OCI-LY1 (cell line): ENCODE measurements at regions not wholly inside any gene's neighbourhood (a gene's known extent, or its start where the extent isn't known, plus 50 kb on each side); places are given as distances from the start of the nearest gene placed in this dataset.

Source experiments
- H2AFZ ChIP-seq: fragments of 200-600 bp; sonication (generic), shearing (Covaris generic); 2 replicates; pipeline ENCODE4 v1.6.0; 2014; ENCODE audit warnings: antibody characterized with exemption, mild to moderate bottlenecking, low read length
- H3F3A ChIP-seq: fragments of 200-600 bp; sonication (generic), shearing (Covaris generic); 2 replicates; pipeline ENCODE4 v1.6.0; 2014; ENCODE audit warnings: mild to moderate bottlenecking, antibody characterized with exemption, low read length, moderate library complexity; ENCODE audit not compliant: insufficient read depth
- H3K27ac ChIP-seq: fragments of 200-600 bp; sonication (generic); 2 replicates; pipeline ENCODE4 v1.5.1; 2014; ENCODE audit warnings: low read length, mixed run types, mild to moderate bottlenecking, low read depth; ENCODE audit not compliant: poor library complexity, severe bottlenecking
- H3K27me3 ChIP-seq: fragments of 200-600 bp; sonication (generic); 2 replicates; pipeline ENCODE4 v1.6.0; 2014; ENCODE audit warnings: antibody characterized with exemption, mild to moderate bottlenecking, low read length, moderate library complexity; ENCODE audit not compliant: insufficient read depth
- H3K36me3 ChIP-seq: fragments of 200-600 bp; sonication (generic); 2 replicates; pipeline ENCODE4 v1.6.1; 2014; ENCODE audit warnings: mild to moderate bottlenecking, antibody characterized with exemption, low read length, moderate library complexity, mixed read lengths; ENCODE audit not compliant: insufficient read depth
- H3K4me1 ChIP-seq: fragments of 200-600 bp; sonication (generic); 2 replicates; pipeline ENCODE4 v1.5.1; 2014; ENCODE audit warnings: mild to moderate bottlenecking, low read length, moderate library complexity; ENCODE audit not compliant: insufficient read depth, severe bottlenecking
- H3K4me2 ChIP-seq: fragments of 200-600 bp; sonication (generic), shearing (Covaris generic); 2 replicates; pipeline ENCODE4 v1.6.1; 2014; ENCODE audit warnings: low read length
- H3K4me3 ChIP-seq: fragments of 200-600 bp; sonication (generic); 2 replicates; pipeline ENCODE4 v1.5.1; 2014; ENCODE audit warnings: low read length, low read depth, mild to moderate bottlenecking, mixed read lengths; ENCODE audit not compliant: poor library complexity, severe bottlenecking
- H3K79me2 ChIP-seq: fragments of 200-600 bp; shearing (Covaris generic); 2 replicates; pipeline ENCODE4 v1.6.1; 2016; ENCODE audit warnings: mixed run types, low read length, mixed read lengths; ENCODE audit not compliant: insufficient read depth
- H3K9ac ChIP-seq: fragments of 200-600 bp; sonication (generic), shearing (Covaris generic); 2 replicates; pipeline ENCODE4 v1.6.1; 2014; ENCODE audit warnings: mild to moderate bottlenecking, low read length, mixed read lengths
- H3K9me2 ChIP-seq: fragments of 200-600 bp; sonication (generic), shearing (Covaris generic); 2 replicates; pipeline ENCODE4 v1.6.1; 2014; ENCODE audit warnings: low read depth, mild to moderate bottlenecking, low read length, mixed read lengths
- H3K9me3 ChIP-seq: fragments of 200-600 bp; shearing (Covaris generic); 2 replicates; pipeline ENCODE4 v1.6.1; 2014; ENCODE audit warnings: low read length, mixed read lengths
- H4K20me1 ChIP-seq: fragments of 200-600 bp; sonication (generic), shearing (Covaris generic); 2 replicates; pipeline ENCODE4 v1.6.0; 2016; ENCODE audit warnings: mild to moderate bottlenecking, low read length; ENCODE audit not compliant: insufficient read depth
- CTCF ChIP-seq: fragments of 200-600 bp; sonication (generic), shearing (Covaris generic); IDR thresholded peaks from 2 replicates; pipeline ENCODE4 v1.5.1; 2017; ENCODE audit warnings: mild to moderate bottlenecking, antibody characterized with exemption, low read length, moderate library complexity, mixed read lengths
- EZH2 ChIP-seq: fragments of 200-600 bp; sonication (generic), shearing (Covaris generic); IDR thresholded peaks from 2 replicates; pipeline ENCODE4 v1.8.0; 2017; ENCODE audit warnings: borderline replicate concordance, mixed run types, mild to moderate bottlenecking, antibody characterized with exemption, low read length, moderate library complexity, mixed read lengths

GRCh38 chr20:60653111-60653845 is 598.8 kb upstream of the CDH4 start:
- Histone ChIP-seq H3K4me3 (no peak overlapping the region), H3K27ac (no peak overlapping the region), H3K9me3 (no peaks in the 10 kb centered on the region), H4K20me1 (no peaks in the 10 kb centered on the region), H2AFZ (no peak overlapping the region), H3F3A (no peaks in the 10 kb centered on the region), H3K79me2 (no peaks in the 10 kb centered on the region), H3K9me2 (no peaks in the 10 kb centered on the region), H3K9ac (no peak overlapping the region), H3K4me1 (no peaks in the 10 kb centered on the region), H3K4me2 (no peak overlapping the region), H3K36me3 (no peaks in the 10 kb centered on the region), H3K27me3 (no peaks in the 10 kb centered on the region)
- TF ChIP-seq EZH2 (no peak), CTCF (no peak)

GRCh38 chr20:60658681-60659080 is 593.4 kb upstream of the CDH4 start:
- Histone ChIP-seq H3K27me3 (no peaks in the 10 kb centered on the region), H3K9me3 (no peaks in the 10 kb centered on the region), H4K20me1 (no peaks in the 10 kb centered on the region), H3F3A (no peaks in the 10 kb centered on the region), H2AFZ (no peak overlapping the region), H3K36me3 (no peaks in the 10 kb centered on the region), H3K9me2 (no peaks in the 10 kb centered on the region), H3K4me2 (no peak overlapping the region), H3K4me3 (no peak overlapping the region), H3K27ac (no peak overlapping the region), H3K79me2 (no peaks in the 10 kb centered on the region), H3K4me1 (no peaks in the 10 kb centered on the region), H3K9ac (no peak overlapping the region)
- TF ChIP-seq CTCF = no peak
- no peak for TF ChIP-seq EZH2

- Histone ChIP-seq H3K27me3 (no peaks in the 10 kb centered on the region), H3K9me2 (no peaks in the 10 kb centered on the region), H3K79me2 (no peaks in the 10 kb centered on the region), H3K4me1 (no peaks in the 10 kb centered on the region), H4K20me1 (no peaks in the 10 kb centered on the region), H3K36me3 (no peaks in the 10 kb centered on the region), H3K4me2 (no peak overlapping the region), H3K9me3 (no peaks in the 10 kb centered on the region), H3K9ac (no peak overlapping the region), H3K27ac (no peak overlapping the region), H3K4me3 (no peak overlapping the region), H2AFZ (no peak overlapping the region), H3F3A (no peaks in the 10 kb centered on the region)
- TF ChIP-seq CTCF (no peak), EZH2 (no peak)
These were observed 592.8 kb upstream of the CDH4 start for GRCh38 chr20:60659240-60659639.
